ENCODE measurements at regions not wholly inside any gene's neighbourhood (a gene's known extent, or its start where the extent isn't known, plus 50 kb on each side); places are given as distances from the start of the nearest gene placed in this dataset.
"Not testable (repeated sequence)": the region's sequence is repeated elsewhere in the genome, so short reads cannot be mapped to it uniquely, and the experiment has no call there.

GRCh38 chr6:96743496-96743895 is 93.8 kb downstream of the GPR63 start:
- DNase-seq (ENCODE audit: low spot score): no peak

GRCh38 chr6:96742702-96743101 is 94.6 kb downstream of the GPR63 start:
- no peak for DNase-seq (ENCODE audit: low spot score)

GRCh38 chr6:96735332-96735731 is 101.9 kb downstream of the GPR63 start:
- no peak for DNase-seq (ENCODE audit: low spot score)

GRCh38 chr6:96727144-96727543 is 110.1 kb downstream of the GPR63 start:
- DNase-seq (ENCODE audit: low spot score): no peak

GRCh38 chr6:96725296-96725695 is 112.0 kb downstream of the GPR63 start:
- no peak for DNase-seq (ENCODE audit: low spot score)

GRCh38 chr6:96724641-96725040 is 112.6 kb downstream of the GPR63 start:
- no peak for DNase-seq (ENCODE audit: low spot score)

- DNase-seq (ENCODE audit: low spot score): no peak
Measured at GRCh38 chr6:96723362-96723761, 113.9 kb downstream of the GPR63 start.

GRCh38 chr6:96721227-96721626 is 116.0 kb downstream of the GPR63 start:
- DNase-seq (ENCODE audit: low spot score): no peak

GRCh38 chr6:96716221-96716620 is 121.1 kb downstream of the GPR63 start:
- peak; percentile 44 for DNase-seq (ENCODE audit: low spot score)

- DNase-seq (ENCODE audit: low spot score): no peak
Measured at GRCh38 chr6:96715608-96716007, 121.7 kb downstream of the GPR63 start.

GRCh38 chr6:96704713-96705112 is 132.6 kb downstream of the GPR63 start:
- no peak for DNase-seq (ENCODE audit: low spot score)

- no peak for DNase-seq (ENCODE audit: low spot score)
Measured at GRCh38 chr6:96702626-96703025, 134.7 kb downstream of the GPR63 start.

GRCh38 chr6:96700915-96701314 is 136.4 kb downstream of the GPR63 start:
- DNase-seq (ENCODE audit: low spot score): no peak

- not testable (repeated sequence) for DNase-seq (ENCODE audit: low spot score)
Measured at GRCh38 chr6:96694429-96694828, 131.5 kb downstream of the FHL5 start.

- no peak for DNase-seq (ENCODE audit: low spot score)
Measured at GRCh38 chr6:96687121-96687520, 124.2 kb downstream of the FHL5 start.

GRCh38 chr6:96685702-96686101 is 122.8 kb downstream of the FHL5 start:
- no peak for DNase-seq (ENCODE audit: low spot score)

GRCh38 chr6:96683819-96684528 is 121.0 kb downstream of the FHL5 start:
- no peak for DNase-seq (ENCODE audit: low spot score)

GRCh38 chr6:96682017-96682416 is 119.1 kb downstream of the FHL5 start:
- DNase-seq (ENCODE audit: low spot score): no peak

- no peak for DNase-seq (ENCODE audit: low spot score)
Measured at GRCh38 chr6:96675597-96675996, 112.7 kb downstream of the FHL5 start.

Data from iPS-NIHi11 (cell line).